ENCODE measurements at regions not wholly inside any gene's neighbourhood (a gene's known extent, or its start where the extent isn't known, plus 50 kb on each side); places are given as distances from the start of the nearest gene placed in this dataset.

- Histone ChIP-seq H3K36me3 (ENCODE audit: control insufficient read depth in 2 of 2, insufficient read depth in 1 of 2, low read length in 2 of 2) (no peaks in the 10 kb centered on the region), H3K4me1 (ENCODE audit: control insufficient read depth, insufficient read depth, low read length) (no peaks in the 10 kb centered on the region), H3K27ac (ENCODE audit: extremely low read depth, low read depth, low read length) (no peak overlapping the region), H3K9me3 (ENCODE audit: control insufficient read depth, insufficient read depth, low read depth, low read length) (no peaks in the 10 kb centered on the region), H3K4me3 (ENCODE audit: low read depth, low read length) (no peak overlapping the region)
- TF ChIP-seq, protein P1, sequence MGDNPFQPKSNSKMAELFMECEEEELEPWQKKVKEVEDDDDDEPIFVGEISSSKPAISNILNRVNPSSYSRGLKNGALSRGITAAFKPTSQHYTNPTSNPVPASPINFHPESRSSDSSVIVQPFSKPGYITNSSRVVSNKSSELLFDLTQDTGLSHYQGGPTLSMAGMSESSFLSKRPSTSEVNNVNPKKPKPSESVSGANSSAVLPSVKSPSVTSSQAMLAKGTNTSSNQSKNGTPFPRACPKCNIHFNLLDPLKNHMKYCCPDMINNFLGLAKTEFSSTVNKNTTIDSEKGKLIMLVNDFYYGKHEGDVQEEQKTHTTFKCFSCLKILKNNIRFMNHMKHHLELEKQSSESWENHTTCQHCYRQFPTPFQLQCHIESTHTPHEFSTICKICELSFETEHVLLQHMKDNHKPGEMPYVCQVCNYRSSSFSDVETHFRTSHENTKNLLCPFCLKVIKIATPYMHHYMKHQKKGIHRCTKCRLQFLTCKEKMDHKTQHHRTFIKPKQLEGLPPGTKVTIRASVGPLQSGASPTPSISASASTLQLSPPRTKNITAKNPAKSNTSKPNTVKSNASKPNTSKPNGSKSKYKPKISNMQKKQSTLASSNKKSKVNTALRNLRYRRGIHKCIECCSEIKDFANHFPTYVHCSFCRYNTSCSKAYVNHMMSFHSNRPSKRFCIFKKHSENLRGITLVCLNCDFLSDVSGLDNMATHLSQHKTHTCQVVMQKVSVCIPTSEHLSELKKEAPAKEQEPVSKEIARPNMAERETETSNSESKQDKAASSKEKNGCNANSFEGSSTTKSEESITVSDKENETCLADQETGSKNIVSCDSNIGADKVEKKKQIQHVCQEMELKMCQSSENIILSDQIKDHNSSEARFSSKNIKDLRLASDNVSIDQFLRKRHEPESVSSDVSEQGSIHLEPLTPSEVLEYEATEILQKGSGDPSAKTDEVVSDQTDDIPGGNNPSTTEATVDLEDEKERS (tag by site-specific recombination; IDR thresholded peaks at IDR 0.05) = no peak
- no peak for TF ChIP-seq ZNF704 (tag by site-specific recombination; IDR thresholded peaks at IDR 0.05)
- TF ChIP-seq KLF8 (tag by site-specific recombination; IDR thresholded peaks at IDR 0.05) = no peak
- no peak for TF ChIP-seq ZSCAN16 (tag by site-specific recombination; IDR thresholded peaks at IDR 0.05)
- TF ChIP-seq ZNF561 (tag by site-specific recombination; IDR thresholded peaks at IDR 0.05; ENCODE audit: borderline replicate concordance) = no peak
- TF ChIP-seq ZNF335 (tag by site-specific recombination; conservative IDR thresholded peaks at IDR 0.05) = no peak
- no peak for TF ChIP-seq GLI2 (tag by site-specific recombination; IDR thresholded peaks at IDR 0.05; ENCODE audit: borderline replicate concordance, low read depth)
- TF ChIP-seq ZNF341 (tag by site-specific recombination; IDR thresholded peaks at IDR 0.05; ENCODE audit: low read depth) = no peak
- TF ChIP-seq ZNF530 (tag by site-specific recombination; IDR thresholded peaks at IDR 0.05; ENCODE audit: low read depth) = no peak
- TF ChIP-seq ZBTB10 (tag by site-specific recombination; IDR thresholded peaks at IDR 0.05) = no peak
- TF ChIP-seq ZNF311 (tag by site-specific recombination; IDR thresholded peaks at IDR 0.05; ENCODE audit: borderline replicate concordance) = no peak
- no peak for TF ChIP-seq ZNF146 (tag by site-specific recombination; IDR thresholded peaks at IDR 0.05)
- no peak for TF ChIP-seq ZNF132 (tag by site-specific recombination; IDR thresholded peaks at IDR 0.05; ENCODE audit: borderline replicate concordance)
- TF ChIP-seq, protein P2, sequence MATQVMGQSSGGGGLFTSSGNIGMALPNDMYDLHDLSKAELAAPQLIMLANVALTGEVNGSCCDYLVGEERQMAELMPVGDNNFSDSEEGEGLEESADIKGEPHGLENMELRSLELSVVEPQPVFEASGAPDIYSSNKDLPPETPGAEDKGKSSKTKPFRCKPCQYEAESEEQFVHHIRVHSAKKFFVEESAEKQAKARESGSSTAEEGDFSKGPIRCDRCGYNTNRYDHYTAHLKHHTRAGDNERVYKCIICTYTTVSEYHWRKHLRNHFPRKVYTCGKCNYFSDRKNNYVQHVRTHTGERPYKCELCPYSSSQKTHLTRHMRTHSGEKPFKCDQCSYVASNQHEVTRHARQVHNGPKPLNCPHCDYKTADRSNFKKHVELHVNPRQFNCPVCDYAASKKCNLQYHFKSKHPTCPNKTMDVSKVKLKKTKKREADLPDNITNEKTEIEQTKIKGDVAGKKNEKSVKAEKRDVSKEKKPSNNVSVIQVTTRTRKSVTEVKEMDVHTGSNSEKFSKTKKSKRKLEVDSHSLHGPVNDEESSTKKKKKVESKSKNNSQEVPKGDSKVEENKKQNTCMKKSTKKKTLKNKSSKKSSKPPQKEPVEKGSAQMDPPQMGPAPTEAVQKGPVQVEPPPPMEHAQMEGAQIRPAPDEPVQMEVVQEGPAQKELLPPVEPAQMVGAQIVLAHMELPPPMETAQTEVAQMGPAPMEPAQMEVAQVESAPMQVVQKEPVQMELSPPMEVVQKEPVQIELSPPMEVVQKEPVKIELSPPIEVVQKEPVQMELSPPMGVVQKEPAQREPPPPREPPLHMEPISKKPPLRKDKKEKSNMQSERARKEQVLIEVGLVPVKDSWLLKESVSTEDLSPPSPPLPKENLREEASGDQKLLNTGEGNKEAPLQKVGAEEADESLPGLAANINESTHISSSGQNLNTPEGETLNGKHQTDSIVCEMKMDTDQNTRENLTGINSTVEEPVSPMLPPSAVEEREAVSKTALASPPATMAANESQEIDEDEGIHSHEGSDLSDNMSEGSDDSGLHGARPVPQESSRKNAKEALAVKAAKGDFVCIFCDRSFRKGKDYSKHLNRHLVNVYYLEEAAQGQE (tag by site-specific recombination; IDR thresholded peaks at IDR 0.05) = no peak
- TF ChIP-seq ZNF768 (tag by site-specific recombination; IDR thresholded peaks at IDR 0.05) = no peak
- ChIA-PET POLR2A (no interaction called here), CTCF (interaction anchor here (0.6 kb wide), 1 partner anchor 1873 kb away, joined by 3 read pairs; no protein-coding TSS in a partner anchor)
Measured at GRCh38 chr9:72460342-72461312, 60.8 kb upstream of the TMC1 start.
